ENCODE measurements at regions not wholly inside any gene's neighbourhood (a gene's known extent, or its start where the extent isn't known, plus 50 kb on each side); places are given as distances from the start of the nearest gene placed in this dataset.

DNA sequence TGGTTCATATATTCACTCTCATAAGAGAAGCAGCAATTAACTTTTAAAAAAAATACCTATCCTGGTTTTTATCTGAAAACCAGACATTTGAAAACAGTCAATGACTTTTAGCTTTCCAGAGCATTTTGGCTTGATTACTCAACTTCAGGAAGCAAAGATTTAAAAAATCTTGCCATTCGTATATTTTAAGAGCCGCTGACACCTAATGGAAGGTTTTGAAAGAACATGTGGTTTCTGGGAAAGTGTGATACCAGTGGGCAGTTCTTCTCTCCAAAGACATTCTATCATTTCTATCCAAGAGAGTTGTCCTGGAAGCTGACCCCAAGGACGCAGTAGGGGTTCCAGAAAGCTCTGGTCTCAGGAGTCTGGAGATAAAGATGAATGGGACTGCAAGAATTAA lies 234.7 kb downstream of the TTC32 start:
- no peaks in the 10 kb centered on the region for H3K9me3 ChIP-seq (ENCODE audit: low read length)
- H3K27me3 ChIP-seq (ENCODE audit: insufficient read depth, low read length, poor library complexity, severe bottlenecking) = no peaks in the 10 kb centered on the region
- Mint-ChIP-seq H3K27ac (no peak overlapping the region), H3K36me3 (no peaks in the 10 kb centered on the region), H3K27me3 (peaks cover 6 to 15% of the 10 kb centered on the region in 2 donors), H3K9me3 (no peaks in the 10 kb centered on the region), H3K4me3 (no peak overlapping the region), H3K4me1 (no peaks in the 10 kb centered on the region)
- H3K4me1 ChIP-seq (ENCODE audit: insufficient read depth, low read length) = no peaks in the 10 kb centered on the region
- no peaks in the 10 kb centered on the region for H3K36me3 ChIP-seq (ENCODE audit: insufficient read depth, low read length)
- H3K27ac ChIP-seq (ENCODE audit: low read depth, low read length) = no peak overlapping the region
- H3K4me3 ChIP-seq (ENCODE audit: low read length) = no peak overlapping the region
- CTCF ChIA-PET = interaction anchor here (1.1 kb wide), 1 partner anchor 298 kb away, joined by 3 read pairs; no protein-coding TSS in a partner anchor
- no peak for DNase-seq
- POLR2A ChIA-PET = no interaction called here

DNA sequence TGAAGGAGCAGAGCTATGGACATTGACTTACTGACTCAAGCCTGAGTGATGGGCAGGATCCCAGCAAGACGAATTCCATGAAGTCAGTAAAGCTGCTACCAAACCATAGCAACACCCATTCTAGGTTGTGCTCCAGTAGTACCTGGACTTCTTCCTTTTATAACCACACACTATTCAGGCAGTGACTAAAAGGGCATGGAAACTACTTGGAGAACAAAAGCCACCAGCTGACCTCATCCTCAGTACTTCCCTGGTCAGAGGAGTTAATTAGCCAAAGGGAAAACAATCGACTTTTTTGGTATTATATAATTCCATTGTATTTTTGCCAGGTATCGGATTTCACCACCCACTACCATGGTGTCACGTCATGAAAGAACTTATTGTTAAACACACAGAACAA lies 237.1 kb downstream of the TTC32 start:
- Mint-ChIP-seq H3K27me3 (peaks cover 0 to 7% of the 10 kb centered on the region in 2 donors), H3K9me3 (no peaks in the 10 kb centered on the region), H3K4me3 (no peak overlapping the region), H3K36me3 (no peaks in the 10 kb centered on the region), H3K4me1 (no peaks in the 10 kb centered on the region), H3K27ac (no peak overlapping the region)
- no peaks in the 10 kb centered on the region for H3K36me3 ChIP-seq (ENCODE audit: insufficient read depth, low read length)
- DNase-seq = no peak
- no peaks in the 10 kb centered on the region for H3K27me3 ChIP-seq (ENCODE audit: insufficient read depth, low read length, poor library complexity, severe bottlenecking)
- no peaks in the 10 kb centered on the region for H3K4me1 ChIP-seq (ENCODE audit: insufficient read depth, low read length)
- H3K4me3 ChIP-seq (ENCODE audit: low read length) = no peak overlapping the region
- POLR2A ChIA-PET = no interaction called here
- CTCF ChIA-PET = no interaction called here
- H3K27ac ChIP-seq (ENCODE audit: low read depth, low read length) = no peak overlapping the region
- H3K9me3 ChIP-seq (ENCODE audit: low read length) = no peaks in the 10 kb centered on the region

GRCh38 chr2:19659024-19659792 lies 242.6 kb downstream of the TTC32 start:
- no peaks in the 10 kb centered on the region for H3K36me3 ChIP-seq (ENCODE audit: insufficient read depth, low read length)
- CTCF ChIA-PET = no interaction called here
- no peaks in the 10 kb centered on the region for H3K27me3 ChIP-seq (ENCODE audit: insufficient read depth, low read length, poor library complexity, severe bottlenecking)
- H3K9me3 ChIP-seq (ENCODE audit: low read length) = no peaks in the 10 kb centered on the region
- no peaks in the 10 kb centered on the region for H3K9me3 Mint-ChIP-seq
- no peaks in the 10 kb centered on the region for H3K36me3 Mint-ChIP-seq
- H3K4me3 ChIP-seq (ENCODE audit: low read length) = no peak overlapping the region
- DNase-seq = no peak
- no peak overlapping the region for H3K27ac Mint-ChIP-seq
- POLR2A ChIA-PET = no interaction called here
- peaks cover 0 to 6% of the 10 kb centered on the region in 2 donors for H3K27me3 Mint-ChIP-seq
- H3K27ac ChIP-seq (ENCODE audit: low read depth, low read length) = no peak overlapping the region
- no peaks in the 10 kb centered on the region for H3K4me1 Mint-ChIP-seq
- no peak overlapping the region for H3K4me3 Mint-ChIP-seq
- no peaks in the 10 kb centered on the region for H3K4me1 ChIP-seq (ENCODE audit: insufficient read depth, low read length)

DNA sequence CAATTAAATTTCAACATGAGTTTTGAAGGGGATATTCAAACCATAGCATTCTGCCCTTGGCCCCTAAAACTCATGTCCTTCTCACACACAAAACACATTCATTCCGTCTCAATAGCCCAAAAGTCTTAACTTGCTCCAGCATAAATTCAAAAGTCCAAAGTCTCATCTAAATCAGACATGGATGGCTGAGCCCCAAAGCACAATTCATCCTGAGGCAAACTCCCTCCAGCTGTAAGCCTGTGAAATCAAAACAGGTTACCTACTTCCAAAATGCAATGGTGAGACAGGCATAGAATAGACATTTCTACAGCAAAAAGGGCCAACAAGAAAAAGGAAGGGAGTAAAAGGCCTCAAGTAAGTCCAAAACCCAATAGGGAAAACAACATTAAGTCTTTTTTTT lies 245.8 kb downstream of the TTC32 start:
- H3K27ac Mint-ChIP-seq = no peak overlapping the region
- no peak for DNase-seq

GRCh38 chr2:19654310-19655090 lies 247.3 kb downstream of the TTC32 start:
- H3K27ac Mint-ChIP-seq = no peak overlapping the region
- H3K36me3 Mint-ChIP-seq = no peaks in the 10 kb centered on the region
- H3K9me3 Mint-ChIP-seq = no peaks in the 10 kb centered on the region
- Histone ChIP-seq H3K27me3 (ENCODE audit: insufficient read depth, low read length, poor library complexity, severe bottlenecking) (no peaks in the 10 kb centered on the region), H3K27ac (ENCODE audit: low read depth, low read length) (no peak overlapping the region), H3K4me1 (ENCODE audit: insufficient read depth, low read length) (no peaks in the 10 kb centered on the region), H3K9me3 (ENCODE audit: low read length) (no peaks in the 10 kb centered on the region), H3K4me3 (ENCODE audit: low read length) (no peak overlapping the region), H3K36me3 (ENCODE audit: insufficient read depth, low read length) (no peaks in the 10 kb centered on the region)
- no peak overlapping the region for H3K4me3 Mint-ChIP-seq
- no peak for DNase-seq
- ChIA-PET CTCF (no interaction called here), POLR2A (no interaction called here)
- H3K27me3 Mint-ChIP-seq = peaks cover 3 to 6% of the 10 kb centered on the region in 2 donors
- no peaks in the 10 kb centered on the region for H3K4me1 Mint-ChIP-seq

More for the DNA sequence above, 245.8 kb downstream of the TTC32 start:
- no peak overlapping the region for H3K4me3 Mint-ChIP-seq
- H3K27me3 Mint-ChIP-seq = peaks cover 3 to 6% of the 10 kb centered on the region in 2 donors
- POLR2A ChIA-PET = no interaction called here
- H3K9me3 ChIP-seq (ENCODE audit: low read length) = no peaks in the 10 kb centered on the region
- H3K4me1 Mint-ChIP-seq = no peaks in the 10 kb centered on the region
- H3K36me3 ChIP-seq (ENCODE audit: insufficient read depth, low read length) = no peaks in the 10 kb centered on the region
- H3K9me3 Mint-ChIP-seq = no peaks in the 10 kb centered on the region
- H3K4me1 ChIP-seq (ENCODE audit: insufficient read depth, low read length) = no peaks in the 10 kb centered on the region
- CTCF ChIA-PET = no interaction called here
- H3K4me3 ChIP-seq (ENCODE audit: low read length) = no peak overlapping the region
- no peaks in the 10 kb centered on the region for H3K36me3 Mint-ChIP-seq
- H3K27me3 ChIP-seq (ENCODE audit: insufficient read depth, low read length, poor library complexity, severe bottlenecking) = no peaks in the 10 kb centered on the region
- no peak overlapping the region for H3K27ac ChIP-seq (ENCODE audit: low read depth, low read length)

- H3K27me3 ChIP-seq (ENCODE audit: insufficient read depth, low read length, poor library complexity, severe bottlenecking) = no peaks in the 10 kb centered on the region
- H3K36me3 ChIP-seq (ENCODE audit: insufficient read depth, low read length) = no peaks in the 10 kb centered on the region
- H3K36me3 Mint-ChIP-seq = no peaks in the 10 kb centered on the region
- ChIA-PET CTCF (no interaction called here), POLR2A (no interaction called here)
- H3K4me3 ChIP-seq (ENCODE audit: low read length) = no peak overlapping the region
- DNase-seq = no peak
- H3K4me1 ChIP-seq (ENCODE audit: insufficient read depth, low read length) = no peaks in the 10 kb centered on the region
- no peaks in the 10 kb centered on the region for H3K9me3 Mint-ChIP-seq
- H3K27me3 Mint-ChIP-seq = peaks cover 3 to 6% of the 10 kb centered on the region in 2 donors
- H3K27ac Mint-ChIP-seq = no peak overlapping the region
- H3K4me1 Mint-ChIP-seq = no peaks in the 10 kb centered on the region
- no peaks in the 10 kb centered on the region for H3K9me3 ChIP-seq (ENCODE audit: low read length)
- H3K4me3 Mint-ChIP-seq = no peak overlapping the region
- H3K27ac ChIP-seq (ENCODE audit: low read depth, low read length) = no peak overlapping the region
Measured at GRCh38 chr2:19653509-19653908, 248.3 kb downstream of the TTC32 start.

DNA sequence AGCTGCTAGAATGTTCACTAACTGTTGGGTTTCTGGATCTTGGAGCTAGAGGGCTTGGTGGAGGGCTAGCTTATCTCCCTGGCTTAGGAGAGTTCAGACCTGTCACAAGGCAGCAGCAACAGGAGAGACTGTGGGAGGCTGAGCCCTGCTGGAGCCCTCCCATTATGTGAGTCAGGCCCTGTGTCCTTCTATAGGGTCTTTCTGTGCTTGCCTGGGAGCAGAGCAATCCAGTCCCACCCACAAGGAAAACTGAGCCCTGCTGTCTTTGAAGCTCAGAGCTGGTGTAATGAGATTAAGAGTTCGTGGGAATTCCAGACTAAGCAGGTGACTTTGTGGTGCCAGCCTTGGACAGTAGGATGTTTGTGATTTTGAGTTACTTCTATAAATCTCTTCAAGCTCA lies 249.0 kb downstream of the TTC32 start:
- no peak overlapping the region for H3K4me3 Mint-ChIP-seq
- H3K27me3 Mint-ChIP-seq = peaks cover 3 to 6% of the 10 kb centered on the region in 2 donors
- H3K4me1 Mint-ChIP-seq = no peaks in the 10 kb centered on the region
- Histone ChIP-seq H3K27me3 (ENCODE audit: insufficient read depth, low read length, poor library complexity, severe bottlenecking) (no peaks in the 10 kb centered on the region), H3K9me3 (ENCODE audit: low read length) (no peaks in the 10 kb centered on the region), H3K4me1 (ENCODE audit: insufficient read depth, low read length) (no peaks in the 10 kb centered on the region), H3K4me3 (ENCODE audit: low read length) (no peak overlapping the region), H3K27ac (ENCODE audit: low read depth, low read length) (no peak overlapping the region), H3K36me3 (ENCODE audit: insufficient read depth, low read length) (no peaks in the 10 kb centered on the region)
- H3K27ac Mint-ChIP-seq = no peak overlapping the region
- H3K9me3 Mint-ChIP-seq = no peaks in the 10 kb centered on the region
- DNase-seq = no peak
- ChIA-PET CTCF (no interaction called here), POLR2A (no interaction called here)
- H3K36me3 Mint-ChIP-seq = no peaks in the 10 kb centered on the region

DNA sequence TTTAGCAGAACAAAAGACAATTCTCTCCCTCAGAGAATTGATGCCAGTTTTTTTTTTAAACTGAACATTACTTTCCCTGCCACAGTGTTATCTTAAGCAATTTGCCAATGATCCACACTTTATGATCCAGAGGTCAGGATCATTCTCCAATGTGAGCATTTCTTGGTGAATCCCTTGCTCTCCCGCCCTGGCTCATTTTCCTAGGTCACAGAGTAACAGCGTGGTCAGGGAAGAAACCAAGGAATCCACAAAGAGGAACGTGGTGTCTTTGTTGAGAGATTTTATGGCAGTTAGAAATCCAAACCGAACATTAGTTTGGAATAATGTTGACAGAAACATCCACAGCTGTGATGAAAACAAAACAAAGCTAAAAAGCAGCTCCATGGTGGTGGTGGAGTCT lies 250.3 kb downstream of the TTC32 start:
- Mint-ChIP-seq H3K4me3 (no peak overlapping the region), H3K36me3 (no peaks in the 10 kb centered on the region), H3K9me3 (no peaks in the 10 kb centered on the region), H3K27me3 (peaks cover 5 to 6% of the 10 kb centered on the region in 2 donors), H3K27ac (no peak overlapping the region), H3K4me1 (no peaks in the 10 kb centered on the region)
- Histone ChIP-seq H3K27ac (ENCODE audit: low read depth, low read length) (no peak overlapping the region), H3K9me3 (ENCODE audit: low read length) (no peaks in the 10 kb centered on the region), H3K36me3 (ENCODE audit: insufficient read depth, low read length) (no peaks in the 10 kb centered on the region), H3K4me3 (ENCODE audit: low read length) (no peak overlapping the region), H3K27me3 (ENCODE audit: insufficient read depth, low read length, poor library complexity, severe bottlenecking) (no peaks in the 10 kb centered on the region), H3K4me1 (ENCODE audit: insufficient read depth, low read length) (no peaks in the 10 kb centered on the region)
- POLR2A ChIA-PET = no interaction called here
- no peak for DNase-seq
- CTCF ChIA-PET = no interaction called here

Data from CD8-positive, alpha-beta memory T cell (primary cell).